Nucleus accumbens (tissue), 56 donors: ENCODE measurements at regions not wholly inside any gene's neighbourhood (a gene's known extent, or its start where the extent isn't known, plus 50 kb on each side); places are given as distances from the start of the nearest gene placed in this dataset.

Experiments used
- DNase-seq, 56 donors: peaks; one replicate each; lab custom pipeline; 2025; lab: John Stamatoyannopoulos, UW

GRCh38 chr2:199707593-199708185 lies 143.3 kb downstream of the FTCDNL1 start:
- no peak for DNase-seq

DNA sequence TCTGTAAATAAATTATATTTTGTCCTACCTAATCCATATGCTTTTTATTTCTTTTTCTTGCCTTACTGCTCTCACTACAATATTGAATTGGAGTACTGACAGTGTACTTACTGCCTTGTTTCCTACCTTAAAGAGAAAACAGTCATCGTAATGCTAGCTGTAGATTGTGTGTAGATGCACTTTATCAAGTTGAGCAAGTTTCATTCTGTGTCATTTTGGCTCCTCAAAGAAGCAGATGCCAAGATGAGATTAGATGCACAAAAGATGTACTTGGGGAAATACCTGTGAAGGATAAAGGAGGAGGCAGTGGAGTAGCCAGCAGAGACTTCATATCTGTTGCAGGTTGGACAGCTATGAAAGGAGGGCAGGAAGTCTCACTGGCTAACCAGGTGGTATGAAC lies 145.5 kb downstream of the FTCDNL1 start:
- no peak for DNase-seq

DNA sequence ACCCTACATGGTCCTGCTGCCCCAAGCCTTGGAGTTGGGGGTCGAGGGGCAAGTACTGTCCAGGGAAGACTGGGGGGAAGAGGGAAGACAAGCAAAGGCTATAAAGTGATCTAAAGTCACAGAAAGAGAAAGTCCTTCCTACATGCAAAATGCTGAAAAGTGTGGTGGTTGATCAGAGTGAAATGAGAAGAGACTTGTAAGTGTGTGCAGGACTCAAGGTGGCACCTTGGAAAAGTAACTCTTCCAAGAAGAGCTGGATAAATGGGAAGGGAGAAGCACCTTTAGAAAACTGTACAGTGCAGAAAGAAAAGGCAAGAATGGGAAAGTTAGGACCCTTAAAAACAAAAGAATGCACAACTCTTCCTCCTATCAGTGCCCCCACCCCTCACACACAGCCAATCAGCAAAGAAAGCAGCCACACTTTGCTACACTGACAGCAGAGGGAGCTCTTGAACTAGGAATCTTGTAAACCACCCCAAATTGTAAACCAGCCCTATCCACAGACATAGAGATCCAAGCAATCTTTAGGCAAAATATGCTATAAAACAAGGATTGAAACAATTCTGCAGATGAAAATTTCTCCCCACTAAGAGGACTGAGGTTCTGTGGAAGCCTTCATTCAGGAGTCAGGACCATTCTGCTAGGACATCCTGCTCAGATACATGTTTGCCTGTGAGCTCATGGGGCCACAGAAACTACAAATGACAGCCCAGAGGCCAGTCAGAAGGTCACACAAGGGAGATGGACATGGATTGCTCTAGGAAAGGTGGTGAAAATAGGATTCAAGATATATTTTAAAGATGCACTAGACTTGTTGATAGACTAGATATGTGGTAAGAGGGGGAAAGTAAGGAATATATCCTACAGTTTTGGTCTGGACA lies 146.4 kb downstream of the FTCDNL1 start:
- DNase-seq: peak in 18 of 56 donors; percentile 0 to 47 (median 12)

DNA sequence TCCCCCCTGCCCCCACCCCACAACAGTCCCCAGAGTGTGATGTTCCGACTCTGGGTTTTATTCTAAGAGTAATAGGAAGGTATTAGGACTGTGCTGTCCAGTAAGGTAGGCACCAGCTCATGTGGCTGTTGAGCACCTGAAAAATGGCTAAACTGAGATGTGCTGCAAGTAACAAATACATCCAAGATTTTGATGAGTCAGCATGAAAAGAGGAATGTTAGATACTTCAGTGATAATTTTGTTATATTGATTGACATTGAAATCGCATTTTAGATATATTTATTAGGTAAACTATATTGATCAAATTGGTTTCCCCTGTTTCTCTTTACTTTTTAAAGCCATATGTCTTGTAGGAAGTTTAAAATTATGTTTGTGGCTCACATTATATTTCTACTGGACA lies 147.8 kb downstream of the FTCDNL1 start:
- DNase-seq: no peak

DNA sequence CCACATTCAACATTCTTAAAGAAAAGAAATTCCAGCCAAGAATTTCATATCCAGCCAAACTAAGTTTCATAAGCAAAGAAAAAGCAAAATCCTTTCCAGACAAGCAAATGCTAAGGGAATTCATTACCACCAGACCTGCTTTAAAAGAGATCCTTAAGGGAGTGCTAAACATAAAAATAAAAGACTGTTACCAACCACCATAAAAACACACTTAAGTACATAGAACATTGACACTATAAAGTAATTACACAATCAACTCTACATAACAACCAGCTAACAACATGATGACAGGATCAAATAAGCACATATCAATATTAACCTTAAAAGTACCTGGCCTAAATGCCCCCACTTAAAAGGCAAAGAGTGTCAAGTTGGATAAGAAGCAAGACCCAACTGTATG lies 153.5 kb downstream of the FTCDNL1 start:
- no peak for DNase-seq

GRCh38 chr2:199696048-199696447 lies 154.9 kb downstream of the FTCDNL1 start:
- no peak for DNase-seq

- no peak for DNase-seq
These were observed 157.1 kb downstream of the FTCDNL1 start for GRCh38 chr2:199693861-199694260.

GRCh38 chr2:199692489-199692888 lies 158.5 kb downstream of the FTCDNL1 start:
- DNase-seq: peak in 10 of 56 donors; percentile 1 to 34 (median 4)

DNA sequence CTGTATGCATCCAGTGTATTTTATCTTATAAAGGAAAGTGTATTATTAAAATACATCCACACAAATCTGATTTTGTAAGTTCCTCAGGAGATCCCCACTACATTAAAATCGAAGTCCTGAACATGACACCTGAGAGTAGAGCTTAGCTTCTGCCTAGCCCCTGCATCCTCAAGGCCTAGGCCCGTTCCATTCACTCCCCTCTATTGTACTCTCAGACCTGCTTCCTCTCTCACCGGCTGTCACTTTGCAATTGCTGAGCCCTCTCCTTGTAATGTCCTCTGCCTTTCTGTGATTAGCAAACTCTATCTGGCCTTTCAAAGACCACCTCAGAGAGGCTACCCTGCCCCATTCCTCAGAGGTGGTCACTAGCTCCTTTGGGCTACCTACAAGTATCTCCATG lies 160.8 kb downstream of the FTCDNL1 start:
- DNase-seq: no peak

- no peak for DNase-seq
These were observed 165.3 kb downstream of the FTCDNL1 start for GRCh38 chr2:199685669-199686068.

DNA sequence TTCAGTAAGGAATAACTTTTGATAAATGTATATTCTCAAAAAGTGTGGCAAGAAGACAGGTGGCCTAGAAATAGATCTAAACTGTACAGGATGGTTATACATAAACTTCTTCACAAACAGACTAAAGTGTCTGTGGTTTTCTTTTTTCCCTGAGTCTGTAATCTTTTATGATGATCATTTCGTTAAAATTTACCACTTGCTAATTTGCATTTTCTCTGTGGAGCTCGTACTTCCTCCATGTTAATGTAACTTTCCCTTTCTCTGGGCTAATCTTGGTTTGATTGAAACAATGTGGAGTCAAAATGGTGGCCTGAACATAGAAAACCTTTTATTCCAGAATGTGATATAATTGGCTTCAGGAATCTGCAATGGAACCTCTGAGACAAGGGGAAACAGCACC lies 166.2 kb downstream of the FTCDNL1 start:
- no peak for DNase-seq

GRCh38 chr2:199684168-199684567 lies 166.8 kb downstream of the FTCDNL1 start:
- no peak for DNase-seq

GRCh38 chr2:199682001-199682400 lies 169.0 kb downstream of the FTCDNL1 start:
- DNase-seq: no peak

- no peak for DNase-seq
These were observed 170.5 kb downstream of the FTCDNL1 start for GRCh38 chr2:199680482-199680881.

DNA sequence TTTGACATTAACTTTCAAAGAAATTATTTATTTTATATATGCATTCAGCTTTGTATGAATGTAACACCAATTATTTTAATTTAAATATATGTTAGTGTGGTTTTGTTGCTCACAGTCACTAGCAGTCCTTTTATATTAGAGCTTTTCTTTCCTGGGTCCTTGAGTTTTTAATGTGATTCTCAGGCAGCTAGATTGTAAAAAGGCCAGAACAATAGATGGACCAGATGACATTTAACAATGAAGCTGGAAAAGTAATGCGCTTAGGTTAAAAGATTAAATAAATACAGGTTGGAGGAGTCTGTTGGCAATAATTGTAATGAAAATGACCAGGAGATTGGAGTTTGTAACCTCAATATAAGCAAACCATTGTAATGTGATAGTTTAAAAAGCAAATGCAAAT lies 171.1 kb downstream of the FTCDNL1 start:
- no peak for DNase-seq

- DNase-seq: no peak
These were observed 173.1 kb downstream of the FTCDNL1 start for GRCh38 chr2:199677881-199678280.

GRCh38 chr2:199668645-199669044 lies 182.3 kb downstream of the FTCDNL1 start:
- DNase-seq: no peak

GRCh38 chr2:199663157-199663556 lies 187.8 kb downstream of the FTCDNL1 start:
- DNase-seq: no peak

GRCh38 chr2:199662255-199662654 lies 188.7 kb downstream of the FTCDNL1 start:
- DNase-seq: no peak

DNA sequence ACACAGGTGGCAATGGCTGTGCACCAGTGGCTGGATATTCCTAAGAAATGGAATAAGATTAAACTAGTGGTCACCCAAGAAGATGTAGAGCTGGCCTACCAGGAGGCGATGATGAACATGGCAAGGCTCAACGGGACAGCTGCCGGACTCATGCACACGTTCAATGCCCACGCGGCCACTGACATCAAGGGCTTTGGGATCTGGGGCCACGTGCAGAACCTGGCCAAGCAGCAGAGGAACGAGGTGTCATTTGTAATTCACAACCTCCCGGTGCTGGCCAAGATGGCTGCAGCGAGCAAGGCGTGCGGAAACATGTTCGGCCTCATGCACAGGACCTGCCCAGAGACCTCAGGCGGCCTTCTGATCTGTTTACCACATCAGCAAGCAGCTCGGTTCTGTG lies 190.8 kb downstream of the FTCDNL1 start:
- DNase-seq: peak in 1 of 56 donors; percentile 1

GRCh38 chr2:199659207-199659606 lies 191.8 kb downstream of the FTCDNL1 start:
- peak in 42 of 56 donors; percentile 2 to 69 (median 22) for DNase-seq

GRCh38 chr2:199646439-199646838 lies 188.7 kb upstream of the SATB2 start:
- DNase-seq: no peak
